GM19023 (cell line): ENCODE measurements at regions not wholly inside any gene's neighbourhood (a gene's known extent, or its start where the extent isn't known, plus 50 kb on each side); places are given as distances from the start of the nearest gene placed in this dataset.
"Not testable (repeated sequence)": the region's sequence is repeated elsewhere in the genome, so short reads cannot be mapped to it uniquely, and the experiment has no call there.

Experiments used
- ATAC-seq: cut with Tn5 transposase; IDR thresholded peaks from one replicate; pipeline ENCODE4 v1.9.1; 2021; ENCODE audit warnings: mild to moderate bottlenecking, moderate library complexity; ENCODE audit not compliant: unreplicated experiment

DNA sequence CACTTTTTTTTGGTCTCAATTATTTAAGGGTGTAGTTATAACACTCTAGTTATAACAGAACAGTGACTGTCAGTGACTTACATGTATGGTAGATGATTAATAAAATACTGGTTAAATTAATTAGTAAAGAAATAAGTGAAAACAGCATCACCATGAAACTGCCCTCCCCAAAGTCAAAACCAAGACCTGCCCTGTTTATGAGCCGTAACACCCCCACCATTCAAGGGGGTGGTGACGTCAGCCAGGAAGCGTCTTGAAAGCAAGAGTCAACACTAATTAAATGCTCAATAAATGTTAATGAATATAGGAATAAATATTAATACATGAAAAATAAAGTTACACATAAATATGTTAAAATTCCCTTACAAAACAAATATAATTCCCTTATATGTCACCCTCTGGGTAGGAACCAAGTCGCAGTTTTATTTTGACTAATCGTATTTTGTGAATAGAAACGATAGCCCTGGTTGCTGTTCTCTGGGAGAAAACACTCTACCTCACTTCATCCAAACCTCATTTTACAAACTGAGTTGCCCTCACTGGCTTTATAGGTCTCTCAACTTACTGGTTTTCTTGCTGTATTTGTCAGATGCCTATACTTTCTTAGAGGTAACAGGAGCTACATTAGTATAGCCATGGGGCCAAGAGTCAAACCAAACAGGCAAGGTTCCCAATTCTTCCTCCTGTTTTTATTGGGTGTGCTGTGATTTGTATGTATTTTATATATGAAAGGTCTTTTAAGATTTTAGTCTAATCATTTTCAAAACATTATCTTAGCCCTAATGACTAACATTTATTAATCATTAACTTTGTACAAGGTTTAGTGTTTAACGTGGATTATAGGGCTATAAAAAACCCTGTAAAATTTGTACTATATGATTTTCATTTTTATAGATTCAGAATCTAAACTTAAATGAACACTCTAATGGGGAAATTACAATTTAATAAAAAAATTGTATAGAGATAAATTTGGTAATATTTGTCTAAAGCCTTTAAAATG, 227.9 kb upstream of the IRAK1BP1 start:
- no peak for ATAC-seq

DNA sequence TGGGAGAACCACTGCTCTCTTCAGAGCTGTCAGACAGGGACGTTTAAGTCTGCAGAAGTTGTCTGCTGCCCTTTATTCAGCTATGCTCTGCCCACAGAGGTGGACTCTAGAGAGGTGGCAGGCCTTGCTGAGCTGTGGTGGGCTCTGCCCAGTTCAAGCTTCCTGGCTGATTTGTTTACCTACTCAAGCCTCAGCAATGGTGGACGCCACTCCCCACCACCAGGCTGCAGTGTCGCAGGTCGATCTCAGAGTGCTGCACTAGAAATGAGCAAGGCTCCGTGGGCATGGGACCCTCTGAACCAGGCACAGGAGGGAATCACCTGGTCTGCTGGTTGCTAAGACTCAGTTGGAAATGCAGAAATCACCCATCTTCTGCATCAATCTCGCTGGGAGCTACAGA, 223.4 kb upstream of the IRAK1BP1 start:
- ATAC-seq, result not testable (repeated sequence)

DNA sequence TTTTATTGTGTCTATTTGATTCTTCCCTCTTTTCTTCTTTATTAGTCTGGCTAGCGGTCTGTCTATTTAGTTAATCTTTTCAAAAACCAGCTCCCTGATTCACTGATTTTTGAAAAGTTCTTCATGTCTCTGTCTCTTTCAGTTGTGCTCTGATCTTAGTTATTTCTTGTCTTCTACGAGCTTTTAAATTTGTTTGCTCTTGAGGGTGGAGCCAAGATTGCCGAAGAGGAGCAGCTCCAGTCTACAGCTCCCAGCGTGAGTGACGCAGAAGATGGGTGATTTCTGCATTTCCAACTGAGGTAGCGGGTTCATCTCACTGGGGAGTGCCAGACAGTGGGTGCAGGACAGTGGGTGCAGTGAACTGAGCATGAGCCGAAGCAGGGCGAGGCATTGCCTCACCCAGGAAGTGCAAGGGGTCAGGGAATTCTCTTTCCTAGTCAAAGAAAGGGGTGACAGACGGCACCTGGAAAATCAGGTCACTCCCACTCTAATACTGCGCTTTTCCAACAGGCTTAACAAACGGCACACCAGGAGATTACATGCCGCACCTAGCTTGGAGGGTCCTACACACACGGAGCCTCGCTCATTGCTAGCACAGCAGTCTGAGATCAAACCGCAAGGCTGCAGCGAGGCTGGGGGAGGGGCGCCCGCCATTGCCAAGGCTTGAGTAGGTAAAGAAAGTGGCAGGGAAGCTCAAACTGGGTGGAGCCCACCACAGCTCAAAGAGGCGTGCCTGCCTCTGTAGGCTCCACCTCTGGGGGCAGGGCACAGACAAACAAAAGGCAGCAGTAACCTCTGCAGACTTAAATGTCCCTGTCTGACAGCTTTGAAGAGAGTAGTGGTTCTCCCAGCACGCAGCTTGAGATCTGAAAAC, 220.6 kb upstream of the IRAK1BP1 start:
- not testable (repeated sequence) for ATAC-seq

DNA sequence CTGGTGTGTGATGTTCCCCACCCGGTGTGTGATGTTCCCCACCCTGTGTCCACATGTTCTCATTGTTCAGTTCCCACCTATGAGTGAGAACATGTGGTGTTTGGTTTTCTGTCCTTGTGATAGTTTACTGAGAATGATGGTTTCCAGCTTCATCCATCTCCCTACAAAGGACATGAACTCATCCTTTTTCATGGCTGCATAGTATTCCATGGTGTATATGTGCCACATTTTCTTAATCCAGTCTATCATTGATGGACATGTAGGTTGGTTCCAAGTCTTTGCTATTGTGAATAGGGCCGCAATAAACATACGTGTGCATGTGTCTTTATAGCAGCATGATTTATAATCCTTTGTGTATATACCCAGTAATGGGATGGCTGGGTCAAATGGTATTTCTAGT, 201.5 kb upstream of the IRAK1BP1 start:
- not testable (repeated sequence) for ATAC-seq

DNA sequence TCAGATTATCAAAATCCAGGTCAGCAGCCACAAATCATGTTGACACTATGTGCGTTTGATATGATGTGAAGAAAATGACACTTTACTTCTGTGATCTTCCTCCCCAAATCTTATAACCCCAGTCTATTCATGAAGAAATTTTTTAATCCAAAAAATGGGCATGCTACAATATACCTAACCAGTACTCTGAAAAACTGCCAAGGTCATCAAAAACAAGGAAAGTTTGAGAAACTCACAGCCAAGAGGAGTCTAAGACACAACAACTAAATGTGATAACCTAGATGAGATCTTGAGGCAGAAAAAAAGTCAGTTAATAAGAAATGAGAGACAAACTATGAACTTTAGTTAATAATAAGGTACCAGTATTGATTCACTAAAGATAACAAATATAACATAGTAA, 200.6 kb upstream of the IRAK1BP1 start:
- no peak for ATAC-seq

DNA sequence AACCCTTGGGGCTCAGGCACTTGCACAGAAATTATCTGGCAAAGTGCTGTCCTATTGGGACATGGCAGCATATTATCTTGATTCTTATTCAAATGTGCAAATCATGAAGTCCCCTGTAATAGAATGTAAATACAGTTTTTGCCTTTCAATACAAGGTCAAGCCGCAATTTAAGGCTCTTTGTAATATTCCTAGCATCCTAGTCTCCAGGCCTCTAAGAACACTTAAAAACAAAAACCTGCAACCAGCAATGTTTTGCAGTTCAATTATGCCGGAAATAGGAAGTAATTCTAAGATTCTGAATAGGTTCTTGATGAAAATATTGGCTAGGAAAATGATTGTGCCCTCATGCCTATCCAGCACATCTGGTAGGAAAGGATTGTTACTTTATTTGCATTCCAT, 197.2 kb upstream of the IRAK1BP1 start:
- no peak for ATAC-seq

DNA sequence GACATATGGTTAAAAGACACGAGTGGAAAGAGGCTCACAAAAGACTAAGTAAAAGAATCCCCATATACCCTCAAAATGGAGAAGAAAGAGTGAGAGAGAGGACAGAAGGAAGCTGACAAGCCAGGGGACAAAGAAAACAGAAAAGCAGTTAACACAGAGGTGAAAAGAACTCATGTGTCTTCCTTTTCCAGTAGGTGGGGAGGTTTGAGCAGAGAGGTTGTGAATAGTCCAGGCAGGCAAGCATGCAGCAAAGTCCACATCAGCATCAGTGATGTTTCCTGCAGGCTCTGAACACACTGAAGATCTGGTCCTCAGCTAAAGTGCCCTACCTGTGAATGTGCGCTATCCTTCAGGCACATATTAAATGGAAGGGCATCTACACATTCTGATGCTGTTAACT, 196.5 kb upstream of the IRAK1BP1 start:
- no peak for ATAC-seq

DNA sequence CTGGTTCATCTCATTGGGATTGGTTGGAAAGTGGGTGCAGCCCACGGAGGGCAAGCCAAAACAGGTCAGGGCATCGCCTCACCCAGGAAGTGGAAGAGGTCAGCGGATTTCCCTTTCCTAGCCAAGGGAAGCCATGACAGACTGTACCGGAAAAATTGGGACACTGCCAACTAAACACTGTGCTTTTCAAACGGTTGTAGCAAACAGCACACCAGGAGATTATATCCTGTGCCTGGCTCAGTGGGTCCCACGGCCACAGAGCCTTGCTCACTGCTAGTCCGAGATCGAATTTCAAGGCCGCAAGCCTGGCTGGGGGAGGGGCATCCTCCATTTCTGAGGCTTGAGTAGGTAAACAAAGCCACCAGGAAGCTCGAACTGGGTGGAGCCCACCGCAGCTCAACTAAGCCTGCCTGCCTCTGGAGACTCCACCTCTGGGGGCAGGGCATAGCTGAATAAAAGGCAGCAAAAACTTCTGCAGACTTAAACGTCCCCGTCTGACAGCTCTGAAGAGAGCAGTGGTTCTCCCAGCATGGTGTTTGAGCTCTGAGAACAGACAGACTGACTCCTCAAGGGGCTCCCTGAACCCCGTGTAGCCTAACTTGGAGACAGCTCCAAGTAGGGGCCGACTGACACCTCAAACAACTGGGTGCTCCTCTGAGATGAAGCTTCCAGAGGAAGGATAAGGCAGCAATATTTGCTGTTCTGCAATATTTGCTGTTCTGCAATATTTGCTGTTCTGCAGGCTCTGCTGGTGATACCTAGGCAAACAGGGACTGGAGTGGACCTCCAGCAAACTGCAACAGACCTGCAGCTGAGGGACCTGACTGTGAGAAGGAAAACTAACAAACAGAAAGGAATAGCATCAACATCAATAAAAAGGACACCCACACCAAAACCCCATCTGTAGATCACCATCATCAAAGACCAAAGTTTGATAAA, 191.0 kb upstream of the IRAK1BP1 start:
- not testable (repeated sequence) for ATAC-seq

DNA sequence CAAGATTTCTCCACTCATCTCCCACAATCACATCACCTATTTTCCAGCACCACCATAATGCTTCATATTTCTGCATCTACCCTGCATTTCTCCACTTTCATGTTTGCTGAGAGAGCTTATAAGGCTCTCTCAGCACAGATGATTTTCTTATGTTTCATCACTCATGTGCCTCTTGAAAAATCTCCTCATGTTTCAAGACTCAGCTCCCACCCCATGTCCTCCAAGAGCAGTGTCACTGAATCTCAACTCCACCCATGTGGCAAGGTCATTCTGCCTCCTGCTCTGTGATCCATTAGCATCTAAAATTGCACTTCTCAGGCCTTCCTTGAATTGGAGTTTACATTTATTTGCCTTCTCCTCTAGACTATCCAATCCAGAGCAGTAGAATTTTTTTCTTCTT, 178.7 kb upstream of the IRAK1BP1 start:
- no peak for ATAC-seq

DNA sequence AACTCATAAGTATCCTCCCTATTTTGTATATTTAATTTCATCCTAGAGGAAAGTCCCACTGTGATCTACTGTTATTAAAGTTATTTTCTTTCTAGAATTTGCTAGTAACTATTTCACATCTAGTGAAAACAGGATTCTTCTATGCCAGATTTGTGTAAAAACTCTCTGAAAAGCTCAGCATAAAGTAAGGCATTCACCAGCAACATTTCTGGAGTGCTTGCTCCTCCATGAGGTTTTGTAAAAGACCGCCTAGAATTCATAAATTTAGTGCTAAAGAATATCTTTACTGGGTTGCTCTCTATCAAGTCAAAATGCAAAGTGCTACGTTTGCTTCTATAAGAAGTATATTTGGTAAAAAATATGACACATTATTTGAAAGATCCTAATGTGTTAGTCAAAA, 173.5 kb upstream of the IRAK1BP1 start:
- no peak for ATAC-seq

DNA sequence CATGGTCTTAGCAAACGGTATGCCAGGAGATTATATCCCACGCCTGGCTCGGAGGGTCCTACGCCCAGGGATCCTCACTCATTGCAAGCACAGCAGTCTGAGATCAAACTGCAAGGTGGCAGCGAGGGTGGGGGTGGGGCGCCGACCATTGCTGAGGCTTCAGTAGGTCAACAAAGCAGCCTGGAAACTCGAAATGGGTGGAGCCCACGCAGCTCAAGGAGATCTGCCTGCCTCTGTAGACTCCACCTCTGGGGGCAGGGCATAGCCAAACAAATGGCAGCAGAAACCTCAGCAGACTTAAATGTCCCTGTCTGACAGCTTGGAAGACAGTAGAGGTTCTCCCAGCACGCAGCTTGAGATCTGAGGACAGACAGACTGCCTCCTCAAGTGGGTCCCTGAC, 172.7 kb upstream of the IRAK1BP1 start:
- ATAC-seq, result not testable (repeated sequence)

DNA sequence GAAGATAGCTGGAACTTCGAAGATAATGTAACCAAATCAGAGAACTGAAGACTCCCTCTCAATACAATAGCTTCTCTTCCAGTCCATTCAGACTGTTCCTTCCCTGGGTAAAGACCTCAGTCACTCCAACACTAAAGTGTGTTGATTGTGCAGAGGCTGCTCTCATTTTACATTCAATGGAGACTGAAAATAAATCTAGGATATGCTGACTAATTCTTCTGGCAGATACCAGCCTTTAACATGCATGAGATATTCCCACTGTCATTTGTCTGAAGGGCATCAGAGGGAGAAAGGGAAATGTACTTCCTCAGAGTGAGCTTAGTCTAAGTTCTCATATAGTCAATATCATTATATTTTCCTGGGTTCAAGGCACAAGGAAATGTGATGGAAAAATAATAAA, 166.4 kb upstream of the IRAK1BP1 start:
- no peak for ATAC-seq

DNA sequence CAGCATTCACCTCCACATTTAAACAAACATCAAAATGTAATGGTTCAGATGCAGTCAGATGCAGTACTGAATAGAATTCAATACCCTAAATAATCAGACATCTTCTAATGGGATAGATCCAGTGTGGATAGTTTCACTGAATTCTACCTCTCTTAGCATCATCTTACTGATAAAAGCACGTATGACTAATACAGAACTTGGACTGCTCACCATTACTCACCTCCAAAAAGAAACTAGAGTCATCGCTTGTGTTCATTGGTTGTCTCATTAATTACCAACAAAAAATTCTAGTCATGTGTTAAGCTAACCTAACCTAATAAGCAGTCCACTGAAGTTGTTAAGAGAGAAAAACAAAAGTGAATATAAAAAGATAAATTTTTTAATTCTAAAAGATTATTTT, 165.9 kb upstream of the IRAK1BP1 start:
- ATAC-seq, result no peak

DNA sequence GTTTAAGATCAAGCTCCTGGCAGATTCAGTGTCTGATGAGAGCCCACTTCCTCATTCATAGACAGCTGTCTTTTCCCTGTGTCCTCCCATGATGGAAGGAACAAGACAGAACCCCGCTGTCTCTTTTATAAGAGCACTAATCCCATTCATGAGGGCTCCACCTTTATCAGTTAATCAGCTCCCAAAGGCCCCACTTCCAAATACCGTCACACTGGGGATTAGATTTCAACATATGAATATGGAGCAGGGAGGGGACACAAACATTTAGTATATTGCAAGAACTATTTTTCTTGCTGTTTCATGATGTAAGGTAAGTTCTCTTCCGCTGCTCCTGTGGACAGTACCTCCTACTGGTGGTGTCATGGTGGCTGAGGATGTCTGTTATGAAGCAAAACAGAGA, 158.3 kb upstream of the IRAK1BP1 start:
- ATAC-seq, result no peak

DNA sequence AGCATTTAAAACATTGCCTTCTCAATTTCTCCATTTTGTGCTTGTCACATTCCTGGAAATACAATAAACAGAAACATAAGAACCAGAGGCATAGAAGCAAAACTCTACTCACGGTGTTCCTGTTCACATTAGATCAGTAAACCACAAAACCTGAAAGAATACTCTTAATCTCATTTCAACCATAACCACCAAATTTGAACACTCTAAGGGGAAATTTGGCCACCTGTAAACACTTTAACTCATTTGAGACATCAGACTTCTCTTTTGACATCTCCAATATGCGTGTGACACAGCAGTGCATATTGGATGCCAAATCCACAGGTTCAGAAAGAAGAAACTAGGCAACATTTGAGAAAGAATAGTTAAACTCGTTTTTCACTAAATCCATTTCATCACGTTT, 153.8 kb upstream of the IRAK1BP1 start:
- no peak for ATAC-seq

DNA sequence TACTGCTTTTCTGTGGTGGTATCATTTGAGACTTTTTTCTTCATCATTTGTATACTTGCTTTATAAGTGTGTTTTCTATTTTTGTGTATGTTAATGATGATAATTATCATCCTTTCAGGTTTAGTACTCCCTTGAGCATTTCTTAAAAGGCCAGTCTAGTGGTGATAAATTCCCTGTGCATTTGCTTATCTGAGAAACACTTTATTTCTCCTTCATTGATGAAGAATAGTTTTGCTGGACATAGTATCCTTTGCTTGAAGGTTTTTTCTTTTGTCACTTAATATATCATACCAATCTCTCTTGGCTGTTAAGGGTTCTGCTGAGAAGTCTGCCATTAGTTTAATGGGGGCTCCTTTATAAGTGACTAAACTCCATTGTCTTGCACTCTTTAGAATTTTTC, 123.2 kb upstream of the IRAK1BP1 start:
- no peak for ATAC-seq

DNA sequence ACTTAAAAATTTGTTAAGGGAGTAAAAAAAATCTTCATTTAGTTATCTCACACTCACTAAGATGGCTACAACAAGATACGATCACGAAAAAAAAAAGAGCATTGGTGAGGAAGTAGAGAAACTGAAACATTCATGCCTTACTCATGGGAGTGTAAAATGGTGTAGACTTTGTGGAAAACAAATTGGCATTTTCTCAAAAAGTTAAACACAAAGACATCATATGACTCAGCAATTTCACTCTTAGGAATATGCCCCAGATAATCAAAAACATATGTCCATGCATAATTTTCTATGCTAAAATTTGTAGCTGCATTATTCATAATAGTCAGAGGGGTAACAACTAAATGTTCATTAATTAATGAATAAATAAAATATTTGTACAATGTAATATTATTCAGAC, 120.9 kb upstream of the IRAK1BP1 start:
- no peak for ATAC-seq

DNA sequence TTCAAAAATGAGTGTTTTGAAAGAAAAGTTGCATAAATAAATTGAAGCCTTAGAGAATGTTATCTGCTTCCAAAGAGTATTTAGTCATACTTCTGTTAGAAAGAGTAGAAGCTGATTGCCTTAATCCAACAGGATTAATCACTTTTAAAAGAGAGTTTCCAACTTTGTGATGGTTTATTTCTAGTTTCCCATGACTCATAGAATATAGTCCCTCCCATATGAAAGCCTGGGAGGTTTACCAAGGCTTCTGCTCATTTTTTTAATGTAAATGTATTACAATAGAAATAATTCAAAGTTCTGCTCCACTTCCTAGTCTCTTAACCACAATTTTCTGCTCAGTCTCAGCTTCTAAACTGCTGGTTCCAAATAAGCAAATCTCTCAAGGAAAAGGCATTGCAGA, 118.0 kb upstream of the IRAK1BP1 start:
- no peak for ATAC-seq

DNA sequence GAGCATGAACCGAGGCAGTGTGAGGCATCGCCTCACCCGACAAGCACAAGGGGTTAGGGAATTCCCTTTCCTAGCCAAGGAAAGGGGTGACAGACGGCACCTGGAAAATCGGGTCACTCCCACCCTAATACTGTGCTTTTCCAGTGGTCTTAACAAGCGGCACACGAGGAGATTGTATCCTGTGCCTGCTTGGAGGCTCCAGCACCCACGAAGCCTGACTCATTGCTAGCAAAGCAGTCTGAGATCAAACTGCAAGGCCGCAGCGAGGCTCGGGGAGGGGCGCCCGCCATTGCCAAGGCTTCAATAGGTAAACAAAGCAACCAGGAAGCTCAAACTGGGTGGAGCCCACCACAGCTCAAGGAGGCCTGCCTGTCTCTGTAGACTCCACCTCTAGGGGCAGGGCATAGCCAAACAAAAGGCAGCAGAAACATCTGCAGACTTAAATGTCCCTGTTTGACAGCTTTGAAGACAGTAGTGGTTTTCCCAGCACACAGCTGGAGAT, 109.0 kb upstream of the IRAK1BP1 start:
- ATAC-seq, result not testable (repeated sequence)

DNA sequence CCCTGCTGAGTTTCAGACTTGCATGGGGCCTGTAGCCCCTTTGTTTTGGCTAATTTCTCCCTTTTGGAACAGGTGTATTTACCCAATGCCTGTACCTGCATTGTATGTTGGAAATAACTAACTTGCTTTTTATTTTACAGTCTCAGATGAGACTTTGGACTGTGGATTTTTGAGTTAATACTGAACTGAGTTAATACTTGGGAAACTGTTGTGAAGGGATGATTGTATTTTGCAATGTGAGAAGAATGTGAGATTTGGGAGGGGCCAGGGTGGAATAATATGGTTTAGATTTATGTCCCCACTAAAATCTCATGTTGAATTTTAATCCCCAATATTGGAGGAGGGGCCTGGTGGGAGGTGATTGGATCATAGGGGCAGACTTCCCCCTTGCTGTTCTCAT, 99.1 kb upstream of the IRAK1BP1 start:
- no peak for ATAC-seq
